Activated CD4-positive, alpha-beta T cell treated with anti-CD3 and anti-CD28 coated beads, Interleukin-2, amount 50 U/mL, for 1 hour (primary cell): ENCODE measurements at regions not wholly inside any gene's neighbourhood (a gene's known extent, or its start where the extent isn't known, plus 50 kb on each side); places are given as distances from the start of the nearest gene placed in this dataset.

Source experiments
- DNase-seq: peaks from one replicate; pipeline ENCODE4 v3.0.0-alpha.2; 2020

DNA sequence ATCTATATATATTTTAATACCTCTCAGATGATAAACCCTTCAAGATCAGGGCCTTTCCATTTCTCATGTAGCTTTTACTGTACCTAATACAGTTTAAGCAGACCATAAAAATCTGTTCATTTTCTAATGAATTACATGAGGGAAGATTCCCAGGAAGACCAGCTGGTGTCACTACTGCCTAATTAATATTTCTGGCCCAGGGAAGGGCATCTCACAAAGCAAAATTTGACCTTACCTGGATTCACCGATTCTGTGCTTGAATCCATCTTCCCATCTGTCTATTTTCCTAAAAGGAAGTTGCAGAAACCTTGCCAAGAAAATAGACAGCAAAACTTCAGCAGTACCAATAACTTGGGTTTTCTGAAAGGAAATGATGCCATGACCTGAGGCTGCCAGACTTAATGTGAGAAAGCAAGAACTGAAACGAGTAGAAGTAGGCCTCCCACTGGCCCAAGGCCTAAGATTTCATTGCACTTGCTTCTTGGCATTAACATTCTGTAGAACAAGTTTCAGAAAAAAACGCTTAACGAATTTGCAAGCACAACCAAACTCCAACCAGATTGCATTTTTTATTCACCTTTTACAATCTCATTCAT is 83.0 kb upstream of the GLIS3 start:
- DNase-seq, result peak; percentile 14

DNA sequence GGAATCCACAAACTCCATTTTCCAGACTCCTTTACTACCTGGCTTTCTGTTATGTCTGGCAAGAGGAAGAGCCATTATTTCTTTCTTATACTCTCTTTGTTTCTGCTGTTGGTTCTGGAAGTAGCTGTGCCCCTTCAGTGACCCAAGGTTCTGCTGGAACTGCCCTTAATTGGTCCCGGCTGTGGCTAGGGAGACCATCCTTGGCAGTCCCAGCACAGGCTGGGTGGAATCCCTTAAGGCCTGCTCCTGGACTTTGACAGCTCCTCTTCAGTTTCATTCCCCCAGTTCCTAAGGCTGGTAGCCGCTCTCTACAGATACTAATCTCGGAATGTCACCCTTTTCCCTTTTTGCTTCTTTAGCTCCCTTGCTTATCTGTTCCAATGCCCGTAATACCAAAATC is 81.9 kb upstream of the GLIS3 start:
- DNase-seq, result no peak

- no peak for DNase-seq
Measured at GRCh38 chr9:4380406-4380805, 80.5 kb upstream of the GLIS3 start.

GRCh38 chr9:4375424-4376200 is 75.7 kb upstream of the GLIS3 start:
- DNase-seq, result no peak

DNA sequence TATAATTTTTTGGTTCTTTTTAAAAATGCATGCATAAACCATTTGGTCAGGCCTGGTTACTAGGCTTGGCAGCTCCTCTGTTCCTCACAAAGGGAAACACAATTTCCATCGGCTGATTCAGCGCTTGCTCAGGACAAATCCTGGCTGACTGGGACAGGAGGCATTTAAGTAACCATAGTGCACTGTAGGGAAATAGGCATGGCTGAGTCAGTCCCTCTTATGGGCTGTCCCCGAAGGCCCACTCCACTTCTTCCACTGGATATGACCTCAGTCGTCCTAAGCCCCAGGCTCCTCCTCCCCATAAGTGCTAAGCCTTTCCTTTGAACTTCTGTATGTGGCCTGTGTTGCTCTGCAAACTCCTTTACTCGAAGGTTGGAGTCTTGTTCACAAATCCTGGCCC is 71.2 kb upstream of the GLIS3 start:
- DNase-seq, result no peak

GRCh38 chr9:4370501-4370900 is 70.6 kb upstream of the GLIS3 start:
- no peak for DNase-seq

DNA sequence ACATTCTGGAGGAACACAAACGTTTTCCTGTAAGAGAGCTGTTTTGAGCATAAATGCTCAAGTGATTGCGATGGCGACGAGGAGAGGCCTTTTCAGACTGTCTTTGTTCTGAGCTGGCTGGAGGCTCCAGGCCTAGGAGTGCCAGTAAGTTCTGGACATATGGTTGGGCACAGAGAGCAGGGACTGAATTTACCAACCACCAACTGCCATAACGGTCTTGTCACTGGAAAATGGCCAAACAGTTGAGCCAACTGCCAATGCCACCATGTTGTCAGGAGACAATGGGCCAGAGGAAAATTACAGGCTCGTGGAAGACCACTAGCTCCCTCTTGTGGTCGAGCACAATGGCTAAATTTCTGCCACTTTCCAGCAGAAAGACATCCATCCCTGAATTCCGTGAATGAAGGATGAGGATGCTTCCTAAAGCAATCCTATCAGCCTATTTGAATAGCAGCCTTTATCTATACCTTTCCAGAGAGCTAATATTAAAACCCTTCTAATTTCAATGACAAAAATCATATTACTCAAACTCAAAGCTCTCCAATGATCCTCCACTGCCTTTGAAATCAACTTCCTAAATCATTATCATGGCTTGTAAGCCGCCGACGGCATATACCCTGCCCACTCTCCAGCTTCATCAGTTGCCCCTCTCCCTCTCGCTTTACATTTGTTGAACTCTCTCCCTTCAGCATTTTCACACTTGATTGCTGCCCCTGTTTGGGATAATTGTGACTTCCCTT is 66.9 kb upstream of the GLIS3 start:
- DNase-seq, result peak; percentile 14

- DNase-seq, result no peak
Measured at GRCh38 chr9:4365055-4365454, 65.2 kb upstream of the GLIS3 start.

- no peak for DNase-seq
Measured at GRCh38 chr9:4362281-4362680, 62.4 kb upstream of the GLIS3 start.

DNA sequence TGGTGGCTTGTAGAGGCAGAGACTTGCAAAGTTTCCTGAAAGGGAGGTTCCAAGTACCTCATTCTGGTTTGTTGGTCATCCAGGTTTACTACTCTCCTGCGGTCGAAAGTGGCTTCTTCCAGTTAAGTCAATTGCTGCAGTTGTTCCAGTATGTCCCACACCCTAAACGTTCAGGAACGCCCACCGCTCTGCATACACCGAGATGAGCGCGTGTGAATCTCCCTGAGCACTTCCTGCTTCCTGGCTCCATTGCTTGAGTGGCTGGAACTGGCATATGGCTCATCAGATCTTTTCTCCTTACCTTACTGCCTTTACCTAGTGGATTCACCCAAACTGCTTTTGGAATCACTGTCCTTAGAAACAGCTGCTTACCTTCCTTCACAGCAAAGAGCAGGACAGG is 59.1 kb upstream of the GLIS3 start:
- no peak for DNase-seq

- no peak for DNase-seq
Measured at GRCh38 chr9:4357929-4358328, 58.1 kb upstream of the GLIS3 start.

DNA sequence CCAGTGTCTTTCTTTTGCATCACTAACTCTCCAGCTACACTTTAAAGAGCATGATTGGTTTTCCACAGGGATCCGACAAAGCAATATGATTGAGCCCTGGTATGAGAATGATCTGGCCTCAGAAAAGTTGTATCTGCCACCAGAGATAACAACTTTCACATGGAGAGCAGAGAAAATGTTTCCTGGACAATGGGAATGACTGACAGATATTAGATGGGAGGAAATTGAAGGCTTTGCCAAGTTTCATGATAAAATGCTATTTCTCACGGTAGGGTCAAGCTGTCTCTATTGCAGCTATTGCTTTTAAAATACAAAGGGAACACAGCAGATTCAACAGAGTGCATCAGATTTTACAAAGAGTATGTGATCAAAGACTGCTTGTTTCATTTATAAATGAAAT is 56.4 kb upstream of the GLIS3 start:
- no peak for DNase-seq

DNA sequence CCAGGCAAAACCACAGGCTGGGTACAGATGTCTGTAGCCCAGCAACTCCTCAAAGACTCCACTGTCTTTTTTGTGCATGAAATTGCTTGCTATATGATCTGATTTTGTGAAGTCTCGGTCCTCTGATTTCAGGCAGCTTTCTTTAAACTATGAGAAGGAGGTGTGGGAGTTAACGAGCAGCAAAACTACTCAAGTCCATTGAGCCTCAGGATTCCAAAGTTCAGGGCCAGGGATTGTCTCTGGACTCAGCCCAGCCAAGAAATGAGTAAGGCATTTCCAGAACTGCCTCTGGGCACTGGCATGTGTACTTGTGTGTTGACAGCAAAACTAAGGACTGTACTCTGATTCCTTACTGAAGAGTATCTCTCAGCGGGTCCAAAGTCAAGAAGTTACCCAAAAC is 53.4 kb upstream of the GLIS3 start:
- no peak for DNase-seq

- DNase-seq, result no peak
Measured at GRCh38 chr9:4349816-4350418, 50.0 kb upstream of the GLIS3 start.
